Heart left ventricle (tissue), 16 donors: ENCODE measurements at regions not wholly inside any gene's neighbourhood (a gene's known extent, or its start where the extent isn't known, plus 50 kb on each side); places are given as distances from the start of the nearest gene placed in this dataset.

Experiments used
- ATAC-seq, 4 donors: fragments of 200-7000 bp; cut with Tn5 transposase; one replicate each; pipeline ENCODE4 v1.9.1; 2020 to 2022; ENCODE audit warnings: moderate library complexity in 4 of 4, mild to moderate bottlenecking in 3 of 4, moderate number of reproducible peaks in 1 of 4
- DNase-seq, 5 donors: peaks; one replicate each; pipeline ENCODE4 v3.0.0-alpha.2; 2020
- H3K27ac ChIP-seq, 12 donors: fragments of 200-600 bp; sonication (generic) in 4 of 12; one replicate each; pipeline versions ENCODE4 v1.5.0 to v1.8.0; 2016 to 2022; ENCODE audit warnings: mild to moderate bottlenecking in 2 of 12
- H3K27me3 ChIP-seq, 9 donors: fragments of 200-600 bp; sonication (generic) in 2 of 9; one replicate each; pipeline versions ENCODE4 v1.5.1 to v1.8.0; 2016 to 2022; ENCODE audit warnings: mild to moderate bottlenecking in 3 of 9
- H3K36me3 ChIP-seq, 9 donors: fragments of 200-600 bp; sonication (generic) in 2 of 9; one replicate each; pipeline versions ENCODE4 v1.5.0 to v1.8.0; 2018 to 2022; ENCODE audit warnings: mild to moderate bottlenecking in 2 of 9
- H3K4me1 ChIP-seq, 12 donors: fragments of 200-600 bp; sonication (generic) in 4 of 12; one replicate each; pipeline versions ENCODE4 v1.5.0 to v1.8.0; 2016 to 2022; ENCODE audit warnings: mild to moderate bottlenecking in 3 of 12
- H3K4me3 ChIP-seq, 12 donors: fragments of 200-600 bp; sonication (generic) in 4 of 12; one replicate each; pipeline versions ENCODE4 v1.5.0 to v1.8.0; 2017 to 2022; ENCODE audit warnings: mild to moderate bottlenecking in 9 of 12, moderate library complexity in 4 of 12
- H3K9me3 ChIP-seq, 12 donors: fragments of 200-600 bp; sonication (generic) in 4 of 12; one replicate each; pipeline versions ENCODE4 v1.5.0 to v1.8.0; 2016 to 2022; ENCODE audit warnings: mild to moderate bottlenecking in 1 of 12
- POLR2A ChIP-seq, 2 donors: fragments of 450-650 bp; IDR thresholded peaks; one replicate each; pipeline ENCODE4 v1.6.1; 2017; ENCODE audit warnings: antibody characterized with exemption in 2 of 2, mild to moderate bottlenecking in 2 of 2, moderate library complexity in 2 of 2
- WGBS, 4 donors: extraction: QIAGEN DNeasy Blood & Tissue Kit in 2 of 4; methylation state at CpG; one replicate each; pipeline versions ENCODE4 v1.1.5 to v1.1.7; 2013 to 2018; 5-methylcytosine and 5-hydroxymethylcytosine counted together
- intact Hi-C, 10 donors: fragments of 100-400 bp; cut with DNase I; formaldehyde crosslinking; loops; one replicate each; pipeline versions ENCODE4 v1.11.1 to v1.14.2; 2022
- TF ChIP-seq, protein P1 (sequence below), 12 donors: fragments of 200-600 bp; sonication (generic) in 4 of 12; IDR thresholded peaks; one replicate each; pipeline versions ENCODE4 v1.5.0 to v1.8.0; 2018 to 2022; ENCODE audit warnings: antibody characterized with exemption in 12 of 12, mild to moderate bottlenecking in 5 of 12
- donor health status: ischemic (EF 13 %, LVEDD 7.1; RV severe dilation, severe dysfunction).
- donor health status: healthy with polysubstance abuse.
- donor health status: DM: no; HTN: yes; CAD: no.
- donor health status: DM: no; HTN: no; CAD: no.
- donor health status: ischemic (EF 25% LVEDD 6.9; RV normal size, moderate dysfunction).
- donor health status: ischemic (EF 25% LVEDD 5.7; RV mildly dilated, moderate dysfunction).
- donor health status: healthy.
- donor health status: DM: yes; HTN: yes; CAD: no.
- donor health status: ischemic (EF 35%, LVEDD 5.7; RV mildly dilated, moderate dysfunction).
- donor health status: nonischemic (EF 11% LVEDD 7.7; RV severe dilation, severe dysfunction).
- donor health status: DM: yes; HTN: yes; CAD: no.
- donor health status: PGD.
- donor health status: ischemic (EF 29% LVEDD 5.4; RV normal size, mild dysfunction).
- donor health status: nonischemic (EF 23%, LVEDD 6.1; RV moderate dilation, normal function).

DNA sequence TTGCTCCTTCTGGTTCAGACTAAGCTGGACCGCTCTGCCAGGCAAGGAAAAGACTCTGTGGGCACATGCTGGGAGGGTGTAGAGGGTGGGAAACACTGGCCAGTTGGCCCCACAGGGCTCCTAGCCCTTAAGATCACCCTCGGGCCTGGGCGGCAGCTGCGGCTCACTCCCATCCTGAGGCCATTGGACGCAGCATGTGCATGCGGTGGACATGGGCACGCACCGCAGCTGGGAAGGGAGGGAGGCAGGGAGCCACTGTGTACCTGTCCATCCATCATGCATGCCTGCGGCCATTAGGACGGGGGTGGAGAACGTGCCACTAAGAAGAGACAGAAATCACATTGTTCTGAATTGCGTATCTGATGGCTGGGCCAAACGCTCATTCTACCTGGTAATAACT lies 140.1 kb upstream of the THBS2 start:
- H3K27ac ChIP-seq = no peak overlapping the region
- intact Hi-C loops = no loop called here
- H3K27me3 ChIP-seq = no peaks in the 10 kb centered on the region
- ATAC-seq (no peak), DNase-seq (no peak)
- H3K9me3 ChIP-seq = peaks cover 0 to 37% (median 7%) of the 10 kb centered on the region in 12 donors
- no peaks in the 10 kb centered on the region for H3K4me1 ChIP-seq
- no peaks in the 10 kb centered on the region for H3K36me3 ChIP-seq
- WGBS, 4 donors = 85 to 95% (median 87%) methylated on average over 13 of the region's 13 CpGs
- no peak overlapping the region for H3K4me3 ChIP-seq
- TF ChIP-seq POLR2A (IDR thresholded peaks at IDR 0.05) = no peak
- TF ChIP-seq, protein P1, sequence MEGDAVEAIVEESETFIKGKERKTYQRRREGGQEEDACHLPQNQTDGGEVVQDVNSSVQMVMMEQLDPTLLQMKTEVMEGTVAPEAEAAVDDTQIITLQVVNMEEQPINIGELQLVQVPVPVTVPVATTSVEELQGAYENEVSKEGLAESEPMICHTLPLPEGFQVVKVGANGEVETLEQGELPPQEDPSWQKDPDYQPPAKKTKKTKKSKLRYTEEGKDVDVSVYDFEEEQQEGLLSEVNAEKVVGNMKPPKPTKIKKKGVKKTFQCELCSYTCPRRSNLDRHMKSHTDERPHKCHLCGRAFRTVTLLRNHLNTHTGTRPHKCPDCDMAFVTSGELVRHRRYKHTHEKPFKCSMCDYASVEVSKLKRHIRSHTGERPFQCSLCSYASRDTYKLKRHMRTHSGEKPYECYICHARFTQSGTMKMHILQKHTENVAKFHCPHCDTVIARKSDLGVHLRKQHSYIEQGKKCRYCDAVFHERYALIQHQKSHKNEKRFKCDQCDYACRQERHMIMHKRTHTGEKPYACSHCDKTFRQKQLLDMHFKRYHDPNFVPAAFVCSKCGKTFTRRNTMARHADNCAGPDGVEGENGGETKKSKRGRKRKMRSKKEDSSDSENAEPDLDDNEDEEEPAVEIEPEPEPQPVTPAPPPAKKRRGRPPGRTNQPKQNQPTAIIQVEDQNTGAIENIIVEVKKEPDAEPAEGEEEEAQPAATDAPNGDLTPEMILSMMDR (IDR thresholded peaks at IDR 0.05) = no peak

DNA sequence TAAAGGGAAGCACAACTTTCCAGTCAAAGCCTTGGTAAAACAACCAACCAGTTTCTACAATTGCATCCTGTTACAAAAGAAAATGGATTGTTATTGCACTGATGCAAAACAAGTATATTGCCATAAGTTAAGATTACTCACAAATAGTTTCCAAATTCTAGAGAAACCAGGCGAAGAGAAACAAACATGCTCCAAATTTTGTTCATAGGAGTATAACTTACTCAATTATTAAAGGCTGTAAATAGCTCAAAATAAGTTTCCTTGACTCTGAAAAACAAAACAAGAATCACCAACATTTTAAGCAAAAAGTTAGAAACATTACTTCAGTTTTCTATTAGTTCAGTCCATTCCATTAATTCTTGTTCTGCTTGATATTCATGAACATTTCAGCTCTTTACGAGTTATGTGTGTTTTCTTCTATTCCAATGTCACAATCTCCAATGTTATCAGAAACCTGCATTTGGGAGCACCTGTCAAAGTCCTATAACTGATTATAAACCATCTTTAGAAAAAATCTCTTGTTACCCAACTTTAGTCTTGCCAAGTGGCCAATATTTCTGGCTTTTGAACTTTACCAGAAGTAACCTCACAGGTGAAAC lies 137.9 kb upstream of the THBS2 start:
- WGBS, 4 donors = 82 to 91% (median 84%) methylated on average over 2 of the region's 2 CpGs
- no peaks in the 10 kb centered on the region for H3K36me3 ChIP-seq
- DNase-seq = no peak
- H3K9me3 ChIP-seq = peaks cover 0 to 37% (median 7%) of the 10 kb centered on the region in 12 donors
- peaks cover 0 to 4% (median 0%) of the 10 kb centered on the region in 9 donors for H3K27me3 ChIP-seq
- TF ChIP-seq, protein P1 (IDR thresholded peaks at IDR 0.05) = no peak
- TF ChIP-seq POLR2A (IDR thresholded peaks at IDR 0.05) = no peak
- peaks cover 0 to under 1% (median 0%) of the 10 kb centered on the region in 12 donors for H3K4me1 ChIP-seq
- H3K27ac ChIP-seq = no peak overlapping the region
- no peak overlapping the region for H3K4me3 ChIP-seq
- intact Hi-C loops = no loop called here
- no peak for ATAC-seq

DNA sequence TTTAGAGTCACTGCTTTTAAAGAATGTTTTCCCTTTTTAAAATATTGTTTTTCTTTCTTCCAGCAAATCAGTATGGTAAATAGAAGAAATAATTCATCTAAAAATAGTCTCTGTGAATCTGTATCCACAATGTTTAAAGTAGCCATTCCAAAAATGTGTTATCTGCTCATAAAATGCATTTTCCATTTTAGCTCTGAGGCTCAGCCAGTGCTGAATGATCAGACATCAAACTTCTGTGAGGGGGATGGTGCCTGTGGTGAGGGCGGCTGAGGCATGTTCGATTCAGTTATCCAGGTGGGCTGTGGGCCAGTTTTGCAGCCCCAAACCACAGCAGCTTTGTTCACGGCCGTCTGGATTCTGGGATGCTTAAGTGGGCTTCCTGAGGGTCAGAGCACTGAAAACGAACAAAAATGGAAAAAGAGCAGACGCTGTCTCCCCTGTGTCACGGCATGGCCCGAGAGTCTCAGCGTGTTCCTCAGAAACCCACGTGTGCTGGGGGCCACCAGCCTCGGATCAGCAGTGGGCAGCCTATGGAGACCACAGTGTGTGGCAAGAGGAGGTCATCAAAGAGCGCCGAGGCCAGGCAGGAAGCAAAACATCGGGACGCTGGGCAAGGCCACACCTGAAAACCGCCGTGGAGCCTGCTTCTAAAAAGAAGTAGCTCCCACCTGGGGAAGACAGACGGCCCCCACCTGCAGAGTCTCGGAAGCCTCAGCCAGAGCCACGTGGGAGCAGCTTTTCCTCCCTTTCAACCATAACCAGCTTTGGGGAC lies 134.9 kb upstream of the THBS2 start:
- Histone ChIP-seq H3K27me3 (peaks cover 0 to 4% (median 0%) of the 10 kb centered on the region in 9 donors), H3K4me3 (no peak overlapping the region), H3K27ac (no peak overlapping the region), H3K9me3 (peaks cover 0 to 37% (median 7%) of the 10 kb centered on the region in 12 donors), H3K36me3 (no peaks in the 10 kb centered on the region), H3K4me1 (peaks cover 0 to 5% (median 0%) of the 10 kb centered on the region in 12 donors)
- no peak for TF ChIP-seq POLR2A (IDR thresholded peaks at IDR 0.05)
- TF ChIP-seq, protein P1 (IDR thresholded peaks at IDR 0.05) = no peak
- 74 to 85% (median 78%) methylated on average over 18 to 20 of the region's 20 CpGs for WGBS, 4 donors
- DNase-seq (no peak), ATAC-seq (no peak)
- intact Hi-C loops = no loop called here

DNA sequence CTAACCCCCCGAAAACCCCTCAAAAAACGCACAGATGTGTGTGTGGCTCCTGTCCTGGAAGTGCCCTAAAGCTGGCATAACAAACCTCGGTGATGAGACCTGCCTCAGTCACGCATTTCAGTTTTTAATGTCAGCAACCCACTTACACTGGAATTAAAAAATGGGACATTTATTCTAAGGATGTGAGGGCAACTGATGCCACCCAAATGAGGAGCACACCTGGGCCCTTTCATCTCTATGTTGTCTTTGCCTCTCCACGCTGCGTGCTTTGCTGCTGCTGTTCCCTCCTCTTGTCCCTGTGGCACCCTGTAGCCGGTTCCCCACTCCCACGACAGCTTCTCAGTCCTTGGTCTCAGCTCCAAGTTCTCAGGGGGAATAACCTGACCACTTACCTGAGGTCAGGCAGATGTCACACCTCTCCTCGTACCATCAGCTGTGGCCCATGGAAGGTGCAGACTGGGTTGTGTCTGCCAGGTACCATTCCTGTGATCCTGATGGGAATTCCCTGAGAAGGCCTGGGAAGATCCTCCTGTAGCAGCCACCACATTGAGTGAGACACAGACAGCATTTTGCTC lies 134.2 kb upstream of the THBS2 start:
- H3K4me1 ChIP-seq = peaks cover 0 to 5% (median 0%) of the 10 kb centered on the region in 12 donors
- no peaks in the 10 kb centered on the region for H3K36me3 ChIP-seq
- intact Hi-C loops = no loop called here
- no peak overlapping the region for H3K4me3 ChIP-seq
- H3K27me3 ChIP-seq = peaks cover 0 to 4% (median 0%) of the 10 kb centered on the region in 9 donors
- no peak overlapping the region for H3K27ac ChIP-seq
- no peak for ATAC-seq
- DNase-seq = no peak
- TF ChIP-seq, protein P1 (IDR thresholded peaks at IDR 0.05) = no peak
- TF ChIP-seq POLR2A (IDR thresholded peaks at IDR 0.05) = no peak
- WGBS, 4 donors = 84 to 91% (median 85%) methylated on average over 9 of the region's 9 CpGs
- peaks cover 0 to 36% (median 7%) of the 10 kb centered on the region in 12 donors for H3K9me3 ChIP-seq
